HCT116 (cell line): ENCODE measurements at regions not wholly inside any gene's neighbourhood (a gene's known extent, or its start where the extent isn't known, plus 50 kb on each side); places are given as distances from the start of the nearest gene placed in this dataset.

Experiments used
- ATAC-seq: fragments of 200-7000 bp; cut with Tn5 transposase; 2 replicates; pipeline ENCODE4 v1.9.1; 2020; ENCODE audit warnings: mild to moderate bottlenecking, moderate library complexity
- BruUV-seq: library from RNA; stranded (reverse); fragments of 400-500 nt; replicated peaks from 2 replicates; lab custom pipeline; 2021; lab: Mats Ljungman, UMichigan
- CTCF ChIA-PET: fragments of 300-600 bp; sonication (Branson Sonifier 250); formaldehyde crosslinking; loops from one replicate; lab custom pipeline; 2021; ENCODE audit warnings: antibody characterized with exemption; lab: Charles Lee
- POLR2A ChIA-PET: fragments of 300-600, 350-600 bp; sonication (Branson Sonifier 250); formaldehyde crosslinking; loops from one replicate; lab custom pipeline; 2021; ENCODE audit warnings: antibody characterized with exemption; lab: Charles Lee
- RAD21 ChIA-PET, 2 experiments: fragments of 300-600 bp; sonication (Branson Sonifier 250); formaldehyde crosslinking; loops; one replicate each; lab custom pipeline; 2023; ENCODE audit warnings: low total read pairs in 2 of 2; ENCODE audit not compliant: uncharacterized antibody in 2 of 2, unreplicated experiment in 2 of 2, low non-redundant PET in 1 of 2; lab: Charles Lee
- DNase-seq: peaks from one replicate; pipeline ENCODE4 v3.0.0-alpha.2; 2010; ENCODE audit warnings: low read depth, low spot score
- H2AFZ ChIP-seq: fragments of 200-600 bp; shearing (Covaris generic), sonication (generic); 2 replicates; pipeline ENCODE4 v1.6.1; 2017; ENCODE audit warnings: low read depth, mixed run types, mixed read lengths, antibody characterized with exemption, low read length; ENCODE audit not compliant: poor library complexity, severe bottlenecking
- H3K27ac ChIP-seq: 2 replicates; pipeline ENCODE4 v1.5.1; 2012; ENCODE audit warnings: low read depth, low read length
- H3K27me3 ChIP-seq: fragments of 200-600 bp; sonication (generic); 2 replicates; pipeline ENCODE4 v1.6.1; 2016; ENCODE audit warnings: mixed run types, low read length, mixed read lengths; ENCODE audit not compliant: insufficient read depth
- H3K36me3 ChIP-seq, 2 experiments: fragments of 200-500 bp in 1 of 2; fragments of 200-600 bp in 1 of 2; sonication (Bioruptor generic) in 1 of 2; sonication (generic) in 1 of 2; 2 replicates each; pipeline versions ENCODE4 v1.5.1 to v1.6.1; 2014 to 2016; ENCODE audit warnings: low read length in 2 of 2, inconsistent platforms in 1 of 2, mixed read lengths in 1 of 2, mixed run types in 1 of 2; ENCODE audit not compliant: insufficient read depth in 2 of 2, control insufficient read depth in 1 of 2
- H3K4me1 ChIP-seq, 2 experiments: fragments of 200-600 bp in 1 of 2; sonication (generic) in 1 of 2; 2 replicates each; pipeline versions ENCODE4 v1.5.1 to v1.6.1; 2012 to 2017; ENCODE audit warnings: low read length in 2 of 2, inconsistent platforms in 1 of 2, mild to moderate bottlenecking in 1 of 2, mixed read lengths in 1 of 2, mixed run types in 1 of 2, moderate library complexity in 1 of 2; ENCODE audit not compliant: insufficient read depth in 2 of 2, control insufficient read depth in 1 of 2
- H3K4me2 ChIP-seq: fragments of 200-600 bp; sonication (generic); 2 replicates; pipeline ENCODE4 v1.6.1; 2017; ENCODE audit warnings: mixed run types, low read length, mixed read lengths
- H3K4me3 ChIP-seq, 2 experiments: fragments of 200-600 bp in 1 of 2; sonication (generic) in 1 of 2; replicated peaks in 1 of 2; 2 replicates each; pipeline ENCODE4 v1.5.1; 2011 to 2016; ENCODE audit warnings: low read length in 2 of 2, control low read depth in 1 of 2, low read depth in 1 of 2, mild to moderate bottlenecking in 1 of 2, mixed read lengths in 1 of 2, mixed run types in 1 of 2
- H3K79me2 ChIP-seq: fragments of 200-600 bp; sonication (generic); 2 replicates; pipeline ENCODE4 v1.6.1; 2017; ENCODE audit warnings: mild to moderate bottlenecking, mixed run types, low read length, moderate library complexity, mixed read lengths; ENCODE audit not compliant: insufficient read depth
- H3K9ac ChIP-seq: fragments of 200-600 bp; sonication (generic); 2 replicates; pipeline ENCODE4 v1.6.1; 2016; ENCODE audit warnings: low read length, mixed read lengths
- H3K9me2 ChIP-seq: fragments of 200-600 bp; sonication (generic), shearing (Covaris generic); 2 replicates; pipeline ENCODE4 v1.6.1; 2017; ENCODE audit warnings: mixed run types, mild to moderate bottlenecking, moderate library complexity; ENCODE audit not compliant: insufficient read depth
- H3K9me3 ChIP-seq, 2 experiments: fragments of 200-500 bp in 1 of 2; fragments of 200-600 bp in 1 of 2; sonication (Bioruptor generic) in 1 of 2; sonication (generic) in 1 of 2; 2 replicates each; pipeline ENCODE4 v1.6.1; 2014 to 2017; ENCODE audit warnings: low read length in 2 of 2, mixed read lengths in 2 of 2, inconsistent platforms in 1 of 2, low read depth in 1 of 2, mild to moderate bottlenecking in 1 of 2, mixed run types in 1 of 2, moderate library complexity in 1 of 2; ENCODE audit not compliant: control insufficient read depth in 1 of 2, insufficient read depth in 1 of 2
- H4K20me1 ChIP-seq: fragments of 200-600 bp; sonication (generic), shearing (Covaris generic); 2 replicates; pipeline ENCODE4 v1.6.1; 2017; ENCODE audit warnings: mixed run types, mild to moderate bottlenecking, moderate library complexity; ENCODE audit not compliant: insufficient read depth
- CEBPB ChIP-seq: IDR thresholded peaks from 2 replicates; pipeline ENCODE4 v1.6.1; 2012; ENCODE audit warnings: low read depth
- EGR1 ChIP-seq: IDR thresholded peaks from 2 replicates; pipeline ENCODE4 v1.6.1; 2012; ENCODE audit warnings: low read depth
- EZH2 ChIP-seq: fragments of 200-600 bp; sonication (generic); IDR thresholded peaks from 2 replicates; pipeline ENCODE4 v1.6.1; 2017; ENCODE audit warnings: antibody characterized with exemption, mixed run types
- RAD21 ChIP-seq: IDR thresholded peaks from 2 replicates; pipeline ENCODE4 v1.6.1; 2012; ENCODE audit warnings: low read depth, mild to moderate bottlenecking
- SIN3A ChIP-seq: IDR thresholded peaks from 2 replicates; pipeline ENCODE4 v1.6.1; 2012; ENCODE audit warnings: low read depth
- intact Hi-C: fragments of 100-400 bp; cut with micrococcal nuclease; formaldehyde crosslinking; loops from 2 replicates; pipeline ENCODE4 v1.10.0; 2022
- TF ChIP-seq, protein P1 (sequence below): IDR thresholded peaks from 2 replicates; pipeline ENCODE4 v1.6.1; 2012; ENCODE audit warnings: low read depth

DNA sequence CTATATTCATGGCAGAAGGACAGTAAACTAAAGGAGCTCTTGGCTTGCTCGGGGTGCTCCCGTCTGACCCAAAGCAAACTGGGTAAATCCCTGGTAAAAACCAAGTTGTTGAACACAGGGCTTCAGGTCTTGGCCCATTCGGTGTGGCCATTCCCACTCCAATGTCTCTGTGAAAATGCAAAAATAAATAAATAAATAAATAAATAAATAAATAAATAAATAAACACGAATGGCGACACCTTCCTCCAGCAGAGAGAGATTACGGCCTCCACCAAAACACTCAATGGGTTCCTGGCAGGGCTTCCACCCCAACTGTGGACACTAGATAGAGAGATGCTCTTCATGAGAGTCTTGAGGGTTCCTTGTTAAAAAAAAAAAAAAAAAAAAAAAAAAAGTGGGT is 325.3 kb downstream of the SOX9 start:
- DNase-seq (no peak), ATAC-seq (no peak)
- Histone ChIP-seq H3K9me2 (no peaks in the 10 kb centered on the region), H3K4me2 (no peak overlapping the region), H4K20me1 (no peaks in the 10 kb centered on the region), H3K9ac (no peak overlapping the region), H3K36me3 (no peaks in the 10 kb centered on the region), H2AFZ (no peak overlapping the region), H3K4me3 (no peak overlapping the region), H3K9me3 (no peaks in the 10 kb centered on the region), H3K79me2 (peaks cover 67% of the 10 kb centered on the region), H3K27ac (no peak overlapping the region), H3K27me3 (no peaks in the 10 kb centered on the region), H3K4me1 (peaks cover 0 to 12% of the 10 kb centered on the region in 2 experiments; a peak in 2 of 4 replicates)
- no TSS peak for BruUV-seq
- ChIA-PET POLR2A (no interaction called here), CTCF (no interaction called here), RAD21 (no interaction called here)
- intact Hi-C loops, result no loop called here
- no peak for TF ChIP-seq SIN3A
- TF ChIP-seq, protein P1, sequence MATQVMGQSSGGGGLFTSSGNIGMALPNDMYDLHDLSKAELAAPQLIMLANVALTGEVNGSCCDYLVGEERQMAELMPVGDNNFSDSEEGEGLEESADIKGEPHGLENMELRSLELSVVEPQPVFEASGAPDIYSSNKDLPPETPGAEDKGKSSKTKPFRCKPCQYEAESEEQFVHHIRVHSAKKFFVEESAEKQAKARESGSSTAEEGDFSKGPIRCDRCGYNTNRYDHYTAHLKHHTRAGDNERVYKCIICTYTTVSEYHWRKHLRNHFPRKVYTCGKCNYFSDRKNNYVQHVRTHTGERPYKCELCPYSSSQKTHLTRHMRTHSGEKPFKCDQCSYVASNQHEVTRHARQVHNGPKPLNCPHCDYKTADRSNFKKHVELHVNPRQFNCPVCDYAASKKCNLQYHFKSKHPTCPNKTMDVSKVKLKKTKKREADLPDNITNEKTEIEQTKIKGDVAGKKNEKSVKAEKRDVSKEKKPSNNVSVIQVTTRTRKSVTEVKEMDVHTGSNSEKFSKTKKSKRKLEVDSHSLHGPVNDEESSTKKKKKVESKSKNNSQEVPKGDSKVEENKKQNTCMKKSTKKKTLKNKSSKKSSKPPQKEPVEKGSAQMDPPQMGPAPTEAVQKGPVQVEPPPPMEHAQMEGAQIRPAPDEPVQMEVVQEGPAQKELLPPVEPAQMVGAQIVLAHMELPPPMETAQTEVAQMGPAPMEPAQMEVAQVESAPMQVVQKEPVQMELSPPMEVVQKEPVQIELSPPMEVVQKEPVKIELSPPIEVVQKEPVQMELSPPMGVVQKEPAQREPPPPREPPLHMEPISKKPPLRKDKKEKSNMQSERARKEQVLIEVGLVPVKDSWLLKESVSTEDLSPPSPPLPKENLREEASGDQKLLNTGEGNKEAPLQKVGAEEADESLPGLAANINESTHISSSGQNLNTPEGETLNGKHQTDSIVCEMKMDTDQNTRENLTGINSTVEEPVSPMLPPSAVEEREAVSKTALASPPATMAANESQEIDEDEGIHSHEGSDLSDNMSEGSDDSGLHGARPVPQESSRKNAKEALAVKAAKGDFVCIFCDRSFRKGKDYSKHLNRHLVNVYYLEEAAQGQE, result no peak

DNA sequence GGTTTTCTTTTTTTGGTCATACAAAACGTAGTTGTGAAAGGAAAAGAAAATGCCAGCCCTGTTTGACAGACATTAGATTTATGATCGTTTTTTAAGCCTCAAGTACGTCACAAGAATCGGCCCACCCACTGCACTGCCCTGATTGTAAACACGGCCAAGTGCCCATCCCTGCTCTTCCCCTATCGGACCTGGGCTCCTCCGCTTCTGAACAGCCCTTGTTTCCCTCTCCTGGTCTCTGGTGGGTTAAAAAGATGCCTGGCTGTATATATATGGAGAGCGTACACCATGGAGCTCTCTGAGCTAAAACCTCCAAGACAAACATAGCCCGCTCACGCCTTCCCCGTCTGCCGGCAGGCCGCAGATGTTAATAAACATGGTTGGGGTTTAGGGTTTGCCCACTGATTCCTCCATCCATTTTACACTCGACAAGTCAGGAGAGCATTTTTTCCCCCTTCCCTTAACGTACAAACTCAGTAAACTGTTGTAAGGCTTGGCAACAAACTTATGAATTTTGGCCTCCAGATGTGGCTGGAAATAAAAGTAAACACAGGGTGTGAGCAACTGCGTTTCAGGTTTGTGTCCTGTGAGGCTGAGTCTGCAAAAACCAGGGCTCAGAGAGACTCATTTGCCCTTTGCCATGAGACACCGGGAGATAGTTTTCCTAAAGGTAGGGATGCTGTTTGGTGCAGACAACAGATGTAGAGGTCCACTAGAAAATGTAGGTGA is 325.9 kb downstream of the SOX9 start:
- Histone ChIP-seq H4K20me1 (no peaks in the 10 kb centered on the region), H3K79me2 (peaks cover 69% of the 10 kb centered on the region), H2AFZ (no peak overlapping the region), H3K4me1 (peaks cover 0 to 12% of the 10 kb centered on the region in 2 experiments; a peak in 2 of 4 replicates), H3K27me3 (no peaks in the 10 kb centered on the region), H3K36me3 (no peaks in the 10 kb centered on the region), H3K9me3 (no peaks in the 10 kb centered on the region), H3K9me2 (no peaks in the 10 kb centered on the region), H3K4me3 (no peak overlapping the region)
- ChIA-PET CTCF (no interaction called here), POLR2A (no interaction called here)
- DNase-seq, result no peak
- no peak for ATAC-seq
- no TSS peak for BruUV-seq
- TF ChIP-seq RAD21 (no peak), CEBPB (no peak), EGR1 (no peak), EZH2 (no peak)
- TF ChIP-seq, all 23 proteins: peak for 0
- RAD21 ChIA-PET, result no interaction called here
- H3K9ac ChIP-seq, result no peak overlapping the region
- H3K4me2 ChIP-seq, result no peak overlapping the region
- no peak overlapping the region for H3K27ac ChIP-seq
- intact Hi-C loops, result no loop called here
